Stomach (tissue), 8 donors: ENCODE measurements at regions not wholly inside any gene's neighbourhood (a gene's known extent, or its start where the extent isn't known, plus 50 kb on each side); places are given as distances from the start of the nearest gene placed in this dataset.
A peak's percentile ranks its signal among the peaks of the same experiment; 100 is the strongest.

Source experiments
- DNase-seq, 2 donors: peaks; one replicate each; pipeline versions ENCODE4 v3.0.0 to v3.0.0-alpha.2; 2013 to 2019
- H3K27ac ChIP-seq, 5 donors: fragments of 200-600 bp in 4 of 5; sonication (generic) in 4 of 5; one replicate each; pipeline ENCODE4 v1.5.1; 2013 to 2019; ENCODE audit warnings: mild to moderate bottlenecking in 1 of 5, moderate library complexity in 1 of 5
- H3K27me3 ChIP-seq, 3 donors: fragments of 200-600 bp; sonication (generic); one replicate each; pipeline ENCODE4 v1.5.1; 2017 to 2019; ENCODE audit warnings: mixed run types in 1 of 3
- H3K36me3 ChIP-seq, 4 donors: fragments of 200-600 bp; sonication (generic); 1 replicate in 3 of 4; 2 replicates in 1 of 4; pipeline ENCODE4 v1.5.1; 2016 to 2019
- H3K4me1 ChIP-seq, 4 donors: fragments of 200-600 bp; sonication (generic); one replicate each; pipeline ENCODE4 v1.5.1; 2016 to 2019
- H3K4me3 ChIP-seq, 4 donors: fragments of 200-600 bp; sonication (generic) in 3 of 4; one replicate each; pipeline ENCODE4 v1.5.1; 2016 to 2019; ENCODE audit warnings: mild to moderate bottlenecking in 1 of 4
- H3K9me3 ChIP-seq, 4 donors: fragments of 200-600 bp; sonication (generic); one replicate each; pipeline ENCODE4 v1.5.1; 2016 to 2019
- CTCF ChIP-seq, 7 experiments: fragments of 450-650 bp in 4 of 7; fragments of 200-600 bp in 3 of 7; sonication (generic) in 3 of 7; IDR thresholded peaks; one replicate each; pipeline ENCODE4 v1.5.1; 2016 to 2019; ENCODE audit warnings: antibody characterized with exemption in 7 of 7, control low read depth in 2 of 7, mild to moderate bottlenecking in 1 of 7
- EP300 ChIP-seq: sonication (generic); formaldehyde crosslinking; IDR thresholded peaks from one replicate; pipeline ENCODE4 v1.6.1; 2017; ENCODE audit warnings: antibody characterized with exemption
- POLR2A ChIP-seq, 4 donors: fragments of 450-650 bp; IDR thresholded peaks; one replicate each; pipeline ENCODE4 v1.6.1; 2016; ENCODE audit warnings: antibody characterized with exemption in 4 of 4, control low read depth in 2 of 4, mild to moderate bottlenecking in 1 of 4, moderate library complexity in 1 of 4
- POLR2AphosphoS5 ChIP-seq, 3 donors: sonication (generic); formaldehyde crosslinking; IDR thresholded peaks; one replicate each; pipeline ENCODE4 v1.6.1; 2016; ENCODE audit warnings: antibody characterized with exemption in 3 of 3
- WGBS, 5 donors: extraction: QIAGEN DNeasy Blood & Tissue Kit in 3 of 5; methylation state at CpG; one replicate each; pipeline versions ENCODE4 v1.1.5 to v1.1.7; 2013 to 2018; 5-methylcytosine and 5-hydroxymethylcytosine counted together
- intact Hi-C: fragments of 100-400 bp; cut with DNase I; formaldehyde crosslinking; loops from one replicate; pipeline ENCODE4 v1.15.1; 2023; ENCODE audit warnings: low total_unique reads
- donor health status: healthy with polysubstance abuse.
- donor health status: Bipolar disorder and iron deficiency.
- donor health status: healthy.

DNA sequence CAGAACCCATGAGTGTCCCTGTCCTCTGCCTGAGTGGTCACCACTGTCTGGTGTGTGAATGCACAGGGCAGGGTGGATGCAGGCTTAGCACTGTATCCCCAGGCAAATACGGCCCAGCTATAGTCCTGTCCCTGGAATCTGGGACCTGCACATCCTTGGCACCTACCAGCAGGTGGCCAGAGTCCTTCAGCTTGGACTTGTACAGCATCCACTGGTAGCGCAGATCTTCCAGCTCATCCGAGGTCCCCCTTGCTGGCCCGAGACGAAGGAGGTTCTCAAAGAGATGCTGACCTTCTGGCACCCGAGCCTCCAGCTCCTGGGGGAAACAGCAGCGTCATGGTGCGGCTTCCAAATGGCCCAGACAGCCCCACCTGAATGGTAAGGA lies 83.4 kb downstream of the SYNE3 start:
- Histone ChIP-seq H3K4me3 (no peak overlapping the region), H3K4me1 (no peaks in the 10 kb centered on the region), H3K36me3 (peaks cover 3 to 89% (median 58%) of the 10 kb centered on the region in 4 donors), H3K9me3 (no peaks in the 10 kb centered on the region), H3K27ac (no peak overlapping the region), H3K27me3 (no peaks in the 10 kb centered on the region)
- TF ChIP-seq EP300: no peak
- 84 to 89% (median 87%) methylated on average over 5 to 8 of the region's 8 CpGs for WGBS, 5 donors
- no peak for DNase-seq
- intact Hi-C loops: loop anchor here (10.0 kb wide), 2 partner anchors 328 to 748 kb away; no protein-coding TSS in a partner anchor

DNA sequence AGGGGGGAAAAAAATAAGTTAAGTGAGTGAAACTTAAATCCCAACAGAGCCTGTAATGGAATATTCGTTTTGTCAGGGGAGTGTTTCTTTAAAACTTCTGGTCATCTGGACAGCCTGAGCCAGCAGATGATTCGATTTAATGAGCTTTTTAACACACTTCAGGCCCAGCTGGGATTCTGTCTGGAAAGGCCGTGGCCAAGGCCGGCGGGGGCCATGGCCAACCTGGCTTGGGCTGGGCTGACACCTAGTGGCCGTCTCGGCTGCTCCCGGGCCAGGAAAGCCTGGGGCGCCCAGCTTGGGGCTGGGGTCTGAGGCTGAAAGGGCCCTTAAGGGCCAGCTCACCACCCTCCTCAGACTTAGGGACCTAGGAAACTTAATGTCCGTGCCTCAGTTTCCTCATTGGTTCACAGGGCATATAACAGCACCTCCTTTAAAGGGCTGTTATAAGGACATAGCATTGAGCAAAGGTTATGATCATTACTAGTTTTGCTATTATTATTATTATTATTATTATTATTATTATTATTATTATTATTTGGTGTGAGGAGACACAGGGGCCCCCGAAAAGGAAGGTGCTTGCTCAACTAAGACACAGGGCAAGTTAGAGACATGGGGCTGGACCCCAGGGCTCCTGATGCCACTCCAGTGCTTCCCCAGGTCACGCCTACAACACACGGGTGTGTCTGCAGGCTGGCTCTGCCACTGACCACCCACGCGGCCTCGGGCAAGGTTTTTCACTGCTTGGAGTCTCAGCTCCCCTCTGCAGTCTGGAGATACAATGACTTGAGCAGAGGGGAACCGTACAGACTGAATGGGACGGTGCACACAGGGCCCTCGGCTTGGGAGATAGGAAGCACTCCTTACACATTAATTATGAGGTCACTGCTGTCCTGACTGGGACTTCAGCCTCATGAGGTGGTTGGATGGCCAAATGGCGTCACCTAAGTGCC lies 84.0 kb downstream of the SYNE3 start:
- Histone ChIP-seq H3K27ac (no peak overlapping the region), H3K36me3 (peaks cover 3 to 87% (median 58%) of the 10 kb centered on the region in 4 donors), H3K9me3 (no peaks in the 10 kb centered on the region), H3K4me3 (no peak overlapping the region), H3K27me3 (no peaks in the 10 kb centered on the region), H3K4me1 (no peaks in the 10 kb centered on the region)
- TF ChIP-seq POLR2AphosphoS5 (IDR thresholded peaks at IDR 0.05): no peak
- peak in 4 of 7 experiments; percentile 53 to 76 (median 68) for TF ChIP-seq CTCF (IDR thresholded peaks at IDR 0.05)
- peak; percentile 64 to 84 for DNase-seq
- WGBS, 5 donors: 43 to 51% (median 45%) methylated on average over 12 to 20 of the region's 20 CpGs
- intact Hi-C loops: loop anchor here (10.0 kb wide), 2 partner anchors 328 to 748 kb away; no protein-coding TSS in a partner anchor

DNA sequence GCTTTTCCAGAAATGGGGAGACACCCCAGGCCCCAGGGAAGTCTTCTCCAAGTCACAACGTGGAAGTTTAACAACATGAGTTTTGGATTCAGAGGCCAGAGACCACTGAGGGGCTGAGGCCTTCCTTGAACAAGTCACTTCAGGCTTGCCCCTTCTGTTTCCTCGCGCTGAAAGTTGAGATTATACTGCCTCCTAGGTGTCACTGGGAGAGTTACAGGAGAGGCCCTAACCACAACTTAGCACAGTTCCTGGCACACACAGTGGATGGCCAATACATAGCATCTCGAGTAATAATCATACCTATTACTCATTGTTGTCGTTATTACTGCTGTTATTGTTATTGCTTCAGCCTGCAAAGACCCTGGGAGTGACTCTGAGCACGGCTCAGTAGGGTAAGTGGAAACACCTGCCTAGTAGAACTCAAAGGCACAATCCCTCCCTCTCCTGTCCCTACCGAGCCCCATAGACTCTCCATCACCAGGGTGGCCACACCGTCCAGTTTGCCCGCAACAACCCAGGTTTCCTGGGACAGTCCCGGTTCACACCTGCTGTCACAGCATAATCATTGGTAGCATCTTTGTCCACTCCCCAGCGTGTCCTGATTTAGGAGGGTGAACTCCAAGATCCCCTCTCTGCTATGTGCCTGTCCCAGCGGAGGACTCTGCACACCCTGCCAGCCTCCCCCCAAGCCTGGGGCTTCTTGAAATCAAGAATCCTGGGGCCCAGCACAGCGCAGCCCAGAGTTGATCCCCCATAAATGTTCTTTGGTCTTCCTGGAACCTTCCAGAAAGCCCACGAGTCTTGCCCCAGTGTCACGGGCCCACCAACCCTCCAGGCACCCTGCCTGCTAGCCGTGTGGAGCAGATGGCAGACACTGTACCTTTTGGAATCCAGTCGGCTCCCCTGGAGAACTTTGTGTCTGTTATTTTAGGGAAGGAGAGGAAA lies 85.0 kb downstream of the SYNE3 start:
- Histone ChIP-seq H3K9me3 (no peaks in the 10 kb centered on the region), H3K36me3 (peaks cover 3 to 78% (median 50%) of the 10 kb centered on the region in 4 donors), H3K4me3 (no peak overlapping the region), H3K4me1 (no peaks in the 10 kb centered on the region), H3K27ac (no peak overlapping the region), H3K27me3 (no peaks in the 10 kb centered on the region)
- intact Hi-C loops: loop anchor here (10.0 kb wide), 2 partner anchors 327 to 747 kb away; no protein-coding TSS in a partner anchor
- DNase-seq: peak in 1 of 2 donors; percentile 68
- 75 to 80% (median 79%) methylated on average over 15 to 17 of the region's 17 CpGs for WGBS, 5 donors
- TF ChIP-seq POLR2AphosphoS5 (IDR thresholded peaks at IDR 0.05): no peak
- TF ChIP-seq EP300: no peak
- TF ChIP-seq POLR2A (IDR thresholded peaks at IDR 0.05): no peak
- peak in 3 of 7 experiments; percentile 16 to 34 (median 25) for TF ChIP-seq CTCF (IDR thresholded peaks at IDR 0.05)

DNA sequence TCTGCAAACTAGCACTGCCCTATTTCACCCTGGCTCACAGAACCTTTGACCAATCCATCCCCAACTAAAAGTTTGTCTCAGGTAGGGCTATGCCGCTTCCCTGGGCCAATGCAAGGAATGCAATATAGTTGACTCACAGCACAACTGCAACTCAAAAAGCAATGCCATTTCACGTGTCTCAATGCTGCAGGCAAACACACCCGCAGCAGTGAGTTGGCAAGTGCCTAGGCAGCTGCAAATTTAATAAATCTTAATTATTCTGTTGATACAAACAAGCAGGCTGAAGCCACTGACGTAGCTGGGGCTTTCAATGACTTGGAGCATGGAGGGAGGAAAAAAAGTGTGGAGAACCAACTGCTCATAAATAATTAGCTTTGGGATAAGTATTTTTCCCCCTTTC lies 87.9 kb downstream of the SYNE3 start:
- DNase-seq: no peak
- Histone ChIP-seq H3K27me3 (no peaks in the 10 kb centered on the region), H3K36me3 (peaks cover 3 to 52% (median 26%) of the 10 kb centered on the region in 4 donors), H3K9me3 (no peaks in the 10 kb centered on the region), H3K27ac (no peak overlapping the region), H3K4me1 (no peaks in the 10 kb centered on the region), H3K4me3 (no peak overlapping the region)
- intact Hi-C loops: no loop called here
- WGBS, 5 donors: 77 to 92% (median 85%) methylated on average over 4 of the region's 4 CpGs
- TF ChIP-seq POLR2AphosphoS5 (IDR thresholded peaks at IDR 0.05) (no peak), POLR2A (IDR thresholded peaks at IDR 0.05) (no peak), EP300 (no peak), CTCF (IDR thresholded peaks at IDR 0.05) (no peak)
